ENCODE measurements at regions not wholly inside any gene's neighbourhood (a gene's known extent, or its start where the extent isn't known, plus 50 kb on each side); places are given as distances from the start of the nearest gene placed in this dataset.

- no peak for DNase-seq (ENCODE audit: low read depth)
These were observed 93.9 kb upstream of the HEY2 start for GRCh38 chr6:125655511-125655910.

GRCh38 chr6:125656287-125656870, 93.1 kb upstream of the HEY2 start:
- no peak for DNase-seq (ENCODE audit: low read depth)

DNA sequence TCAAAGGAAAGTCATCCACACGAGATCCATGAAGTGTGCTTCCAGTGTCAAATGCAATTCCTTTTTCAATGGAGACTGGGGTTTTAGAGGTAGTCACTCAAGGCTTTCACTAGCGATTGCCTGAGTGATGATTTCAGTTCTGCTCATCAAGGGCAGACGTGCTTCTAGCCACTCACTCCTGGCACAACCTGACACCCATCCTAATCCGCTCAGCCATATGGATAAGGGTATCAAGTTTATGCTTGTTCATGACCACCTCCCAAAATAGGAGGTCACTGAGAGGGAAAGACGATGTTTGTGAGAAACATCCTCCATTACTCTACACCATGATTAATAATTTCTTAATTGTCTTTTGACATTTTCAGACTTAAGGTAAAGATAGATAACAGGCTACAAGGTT, 91.3 kb upstream of the HEY2 start:
- no peak for DNase-seq (ENCODE audit: low read depth)

DNA sequence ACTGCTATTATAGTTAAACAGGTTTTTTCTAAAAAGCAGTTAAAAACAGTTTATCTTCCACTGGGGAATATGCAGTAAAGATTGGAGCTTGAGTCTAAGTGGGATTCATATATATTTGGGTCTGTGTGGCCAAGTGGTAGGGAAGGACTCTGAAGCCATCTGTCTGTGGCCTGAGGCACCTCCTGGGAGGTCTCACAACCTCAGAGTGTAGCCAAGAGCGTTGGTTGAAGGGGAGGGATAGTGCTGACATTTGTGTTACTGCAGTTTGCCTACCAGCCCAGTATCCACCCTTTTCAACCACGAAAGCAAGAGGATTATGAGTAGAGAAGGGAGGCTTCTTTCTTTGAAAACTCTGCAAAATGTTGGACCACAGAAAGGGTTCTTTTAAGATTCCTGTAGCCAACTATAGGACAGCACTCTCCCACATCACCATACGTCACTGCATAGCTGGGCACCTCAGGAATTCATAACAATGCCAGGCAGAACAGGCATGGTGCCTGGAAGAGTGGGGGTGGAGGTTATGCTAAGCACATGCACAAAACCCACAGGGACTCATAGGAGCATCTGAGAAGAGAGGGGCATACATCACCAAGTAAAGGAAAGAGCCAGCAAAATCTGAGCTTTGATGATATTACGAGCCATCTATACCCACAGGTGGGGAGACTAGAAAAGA, 90.5 kb upstream of the HEY2 start:
- DNase-seq (ENCODE audit: low read depth), result peak; percentile 44

GRCh38 chr6:125659887-125660286, 89.5 kb upstream of the HEY2 start:
- DNase-seq (ENCODE audit: low read depth), result no peak

DNA sequence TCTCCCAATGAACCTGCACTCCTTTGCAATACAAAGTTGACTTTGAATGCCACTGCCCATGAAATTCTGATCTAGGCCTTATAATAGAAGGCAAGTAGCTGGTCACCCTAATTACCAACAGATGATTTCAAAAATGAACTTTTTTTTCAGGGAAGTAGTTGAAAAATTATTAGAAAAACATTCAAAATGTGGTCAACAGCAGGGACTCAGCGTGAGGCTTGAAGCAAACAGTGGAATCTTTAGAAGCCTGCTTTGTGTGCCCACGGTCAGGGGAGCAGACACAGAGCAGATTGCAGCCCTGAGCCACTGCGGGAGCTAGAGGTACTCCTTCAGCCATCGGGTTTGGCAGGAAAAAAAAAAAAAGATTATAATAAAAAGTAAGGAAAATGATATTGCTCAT, 87.1 kb upstream of the HEY2 start:
- no peak for DNase-seq (ENCODE audit: low read depth)

- no peak for DNase-seq (ENCODE audit: low read depth)
These were observed 84.1 kb upstream of the HEY2 start for GRCh38 chr6:125665295-125665814.

DNA sequence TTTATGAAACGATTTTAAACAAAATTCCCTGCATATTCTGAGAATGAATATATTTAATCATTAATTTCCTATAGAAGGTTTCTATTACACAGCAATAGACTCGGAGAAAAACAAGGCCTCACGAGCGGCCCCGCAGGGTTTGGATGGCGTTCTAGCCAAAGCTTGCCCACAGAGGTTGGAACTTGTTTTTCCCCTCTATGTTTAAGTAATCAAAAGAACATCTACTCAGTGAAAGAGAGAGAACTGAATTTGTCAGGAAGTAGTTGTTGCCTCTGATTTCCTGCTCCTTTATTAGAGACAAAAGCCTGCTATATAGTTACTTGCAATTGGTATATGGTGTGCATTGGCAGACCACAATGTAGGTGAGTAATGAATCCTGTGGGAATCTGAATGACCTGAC, 82.1 kb upstream of the HEY2 start:
- peak; percentile 3 for DNase-seq (ENCODE audit: low read depth)

DNA sequence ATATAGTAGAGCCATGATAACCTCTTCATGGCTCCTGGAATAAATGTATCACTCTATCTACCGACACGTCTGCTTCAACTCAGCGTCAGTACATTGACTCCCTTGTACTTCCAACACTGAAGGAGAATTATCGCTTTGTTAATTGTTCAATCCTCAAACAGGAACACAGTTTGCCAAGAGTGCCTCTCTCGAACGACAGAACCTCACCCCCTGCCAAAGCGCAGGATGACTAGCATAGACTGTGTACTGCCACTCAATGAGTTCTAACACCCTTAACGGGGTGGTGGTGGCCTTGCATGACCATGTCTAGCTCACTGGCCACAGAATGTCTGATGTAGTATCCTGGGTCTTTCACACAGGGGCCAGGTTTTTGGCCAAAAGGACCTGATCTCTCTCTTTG, 81.4 kb upstream of the HEY2 start:
- no peak for DNase-seq (ENCODE audit: low read depth)

- DNase-seq (ENCODE audit: low read depth), result peak; percentile 34
These were observed 78.9 kb upstream of the HEY2 start for GRCh38 chr6:125670568-125670967.

DNA sequence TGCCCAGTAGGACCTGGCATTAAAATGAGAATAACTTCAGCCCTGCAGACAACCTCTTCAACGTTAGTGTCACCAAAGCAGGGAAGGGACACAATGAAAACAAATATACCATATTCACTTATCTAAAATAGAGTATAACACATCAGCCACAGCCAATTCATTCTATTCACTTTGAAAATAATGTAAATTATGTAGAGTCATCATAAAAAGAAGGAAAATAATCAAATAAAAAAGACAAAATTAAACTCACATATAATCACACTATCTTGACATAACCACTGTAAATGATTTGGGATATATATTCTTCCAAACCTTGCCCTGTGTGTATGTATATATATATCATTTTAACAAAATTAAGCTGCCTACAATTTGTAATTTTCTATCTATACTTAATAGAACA, 78.1 kb upstream of the HEY2 start:
- no peak for DNase-seq (ENCODE audit: low read depth)

DNA sequence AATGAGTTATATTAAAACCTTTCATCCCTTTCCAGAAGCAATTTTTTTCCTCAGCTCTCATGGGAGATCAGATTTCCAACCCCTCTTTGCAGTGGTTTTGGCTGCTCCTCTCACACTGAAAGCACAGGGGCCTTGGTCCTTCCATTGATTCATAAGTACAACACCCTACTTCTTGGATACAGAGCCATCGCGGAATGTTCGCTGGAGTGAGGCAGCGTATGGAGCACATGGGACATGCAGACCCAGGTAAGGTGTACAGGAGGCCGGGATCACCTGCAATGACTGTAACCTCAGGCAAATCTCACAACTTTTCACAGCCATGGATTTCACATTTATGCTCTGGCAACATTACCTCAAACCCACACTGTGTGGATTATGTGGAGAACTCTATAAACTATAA, 75.2 kb upstream of the HEY2 start:
- no peak for DNase-seq (ENCODE audit: low read depth)

- DNase-seq (ENCODE audit: low read depth), result no peak
These were observed 70.8 kb upstream of the HEY2 start for GRCh38 chr6:125678601-125679000.

GRCh38 chr6:125679128-125679527, 70.3 kb upstream of the HEY2 start:
- no peak for DNase-seq (ENCODE audit: low read depth)

GRCh38 chr6:125679651-125680050, 69.8 kb upstream of the HEY2 start:
- DNase-seq (ENCODE audit: low read depth), result no peak

DNA sequence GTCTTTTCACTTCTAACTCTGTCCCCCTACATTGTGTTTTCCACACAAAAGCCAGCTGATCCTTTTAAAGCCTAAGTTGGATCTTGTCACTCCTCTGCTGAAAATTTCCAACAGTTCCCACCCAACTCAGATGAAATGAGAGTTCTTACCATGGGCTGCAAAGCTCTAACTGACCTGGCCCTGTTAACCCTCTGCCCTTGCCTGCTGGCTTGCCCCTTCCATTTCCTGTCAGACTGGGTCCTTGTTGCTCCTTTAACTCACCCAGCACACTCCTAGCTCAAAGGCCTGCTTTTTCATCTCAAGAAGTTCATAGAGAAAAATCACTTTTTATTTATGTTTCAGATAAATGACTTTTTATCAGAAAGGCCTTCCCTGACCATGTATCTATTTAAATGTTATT, 66.5 kb upstream of the HEY2 start:
- DNase-seq (ENCODE audit: low read depth), result no peak

- no peak for DNase-seq (ENCODE audit: low read depth)
These were observed 61.3 kb upstream of the HEY2 start for GRCh38 chr6:125688138-125688537.

DNA sequence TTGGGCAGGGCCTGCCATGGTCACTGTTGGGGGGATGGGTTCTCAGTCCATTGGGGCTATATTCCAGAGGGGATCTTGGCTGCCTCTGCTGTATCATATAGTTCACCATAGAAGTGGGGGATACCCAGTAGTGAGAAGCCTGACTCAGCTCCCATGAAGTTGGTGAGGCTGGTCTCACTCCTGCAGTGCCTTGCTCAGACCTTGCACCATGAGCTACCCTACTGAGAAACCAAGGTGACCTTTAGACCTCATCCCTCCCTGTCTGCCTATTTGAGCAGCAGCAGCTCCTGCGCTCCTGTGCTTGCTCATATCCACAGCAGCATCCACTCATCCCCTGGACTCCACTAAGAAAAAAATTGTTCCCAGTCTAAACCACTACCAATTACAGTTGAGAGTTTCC, 56.0 kb upstream of the HEY2 start:
- no peak for DNase-seq (ENCODE audit: low read depth)

DNA sequence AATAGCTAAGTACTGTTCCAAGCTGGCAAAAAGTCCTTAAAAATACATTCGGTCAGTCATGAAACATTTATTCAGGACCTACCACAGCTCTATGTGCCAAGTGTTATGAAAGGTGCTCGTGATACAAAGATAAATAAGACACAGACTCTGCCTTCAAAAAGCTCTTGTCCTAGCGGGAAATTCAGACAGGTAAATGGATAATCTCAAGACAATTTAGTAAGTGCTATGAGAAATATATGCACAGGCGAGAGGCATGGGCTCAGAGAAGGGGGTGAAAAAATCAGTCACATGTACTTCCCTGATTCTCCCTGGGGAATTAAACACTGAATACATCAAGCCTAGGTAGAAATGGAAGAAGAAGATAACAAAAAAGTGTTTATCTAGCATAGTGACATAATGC, 49.8 kb upstream of the HEY2 start:
- no peak for DNase-seq (ENCODE audit: low read depth)

All from HT1080 (cell line).